ENCODE measurements at regions not wholly inside any gene's neighbourhood (a gene's known extent, or its start where the extent isn't known, plus 50 kb on each side); places are given as distances from the start of the nearest gene placed in this dataset.

DNA sequence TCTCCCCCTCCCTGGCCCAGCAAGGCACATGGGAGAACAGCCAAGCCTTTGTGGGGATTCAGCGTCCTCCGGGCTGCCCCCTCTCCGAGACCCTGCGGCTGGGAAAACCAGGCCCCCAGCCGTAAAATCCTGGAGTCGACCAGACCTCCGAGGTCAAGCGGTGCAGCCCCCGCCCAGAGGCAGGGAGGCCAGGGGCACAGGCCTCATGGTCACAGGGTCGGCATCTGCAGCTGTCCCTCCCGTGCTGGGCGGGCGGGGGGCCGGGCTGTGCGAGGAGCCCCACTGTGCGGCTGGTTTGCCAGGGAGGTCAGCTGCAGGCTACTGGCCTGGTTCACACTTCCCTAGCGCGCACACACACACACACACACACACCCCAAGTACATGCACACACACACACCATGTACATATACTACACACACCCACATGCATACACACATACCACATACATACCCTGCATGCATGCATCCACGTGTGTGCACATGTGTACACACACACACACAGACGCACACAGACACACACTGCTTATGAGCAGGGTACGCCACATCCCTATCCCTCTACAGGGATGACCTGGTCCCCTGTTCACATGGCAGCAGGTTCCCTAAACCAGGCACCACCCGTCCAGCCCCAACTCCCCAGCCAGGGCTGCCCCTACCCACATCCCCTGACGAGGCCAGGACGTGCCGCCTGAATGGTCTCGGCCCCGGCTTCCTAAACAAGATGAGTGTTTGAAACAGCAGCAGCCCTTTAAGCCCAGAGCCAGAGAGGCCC lies 108.9 kb upstream of the CIBAR2 start:
- no peak overlapping the region for H3K27ac ChIP-seq (ENCODE audit: low read length)
- no peak for ATAC-seq
- intact Hi-C loops (cut with micrococcal nuclease; ENCODE audit: unreplicated experiment): no loop called here
- ChIA-PET CTCF (interaction anchor here (0.6 kb wide), 1 partner anchor 33 kb away, joined by 3 read pairs; no protein-coding TSS in a partner anchor), POLR2A (no interaction called here)
- peaks cover 15% of the 10 kb centered on the region for H3K4me1 ChIP-seq (ENCODE audit: control insufficient read depth, insufficient read depth, low read length)
- no peaks in the 10 kb centered on the region for H3K9me3 ChIP-seq (ENCODE audit: control insufficient read depth, insufficient read depth, low read depth, low read length)
- DNase-seq (ENCODE audit: low read depth, low spot score): no peak
- H3K27me3 ChIP-seq (ENCODE audit: control insufficient read depth, insufficient read depth, low read length): no peaks in the 10 kb centered on the region
- no peak overlapping the region for H3K4me3 ChIP-seq (ENCODE audit: low read depth in 2 of 2, low read length in 2 of 2)
- in situ Hi-C loops (cut with HindIII; ENCODE audit: low pct_unique_long_range_greater_than_20kb, low sequenced_read_pairs): no loop called here
- TF ChIP-seq, protein P1, sequence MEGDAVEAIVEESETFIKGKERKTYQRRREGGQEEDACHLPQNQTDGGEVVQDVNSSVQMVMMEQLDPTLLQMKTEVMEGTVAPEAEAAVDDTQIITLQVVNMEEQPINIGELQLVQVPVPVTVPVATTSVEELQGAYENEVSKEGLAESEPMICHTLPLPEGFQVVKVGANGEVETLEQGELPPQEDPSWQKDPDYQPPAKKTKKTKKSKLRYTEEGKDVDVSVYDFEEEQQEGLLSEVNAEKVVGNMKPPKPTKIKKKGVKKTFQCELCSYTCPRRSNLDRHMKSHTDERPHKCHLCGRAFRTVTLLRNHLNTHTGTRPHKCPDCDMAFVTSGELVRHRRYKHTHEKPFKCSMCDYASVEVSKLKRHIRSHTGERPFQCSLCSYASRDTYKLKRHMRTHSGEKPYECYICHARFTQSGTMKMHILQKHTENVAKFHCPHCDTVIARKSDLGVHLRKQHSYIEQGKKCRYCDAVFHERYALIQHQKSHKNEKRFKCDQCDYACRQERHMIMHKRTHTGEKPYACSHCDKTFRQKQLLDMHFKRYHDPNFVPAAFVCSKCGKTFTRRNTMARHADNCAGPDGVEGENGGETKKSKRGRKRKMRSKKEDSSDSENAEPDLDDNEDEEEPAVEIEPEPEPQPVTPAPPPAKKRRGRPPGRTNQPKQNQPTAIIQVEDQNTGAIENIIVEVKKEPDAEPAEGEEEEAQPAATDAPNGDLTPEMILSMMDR (IDR thresholded peaks at IDR 0.05): no peak
- TF ChIP-seq, protein P2, sequence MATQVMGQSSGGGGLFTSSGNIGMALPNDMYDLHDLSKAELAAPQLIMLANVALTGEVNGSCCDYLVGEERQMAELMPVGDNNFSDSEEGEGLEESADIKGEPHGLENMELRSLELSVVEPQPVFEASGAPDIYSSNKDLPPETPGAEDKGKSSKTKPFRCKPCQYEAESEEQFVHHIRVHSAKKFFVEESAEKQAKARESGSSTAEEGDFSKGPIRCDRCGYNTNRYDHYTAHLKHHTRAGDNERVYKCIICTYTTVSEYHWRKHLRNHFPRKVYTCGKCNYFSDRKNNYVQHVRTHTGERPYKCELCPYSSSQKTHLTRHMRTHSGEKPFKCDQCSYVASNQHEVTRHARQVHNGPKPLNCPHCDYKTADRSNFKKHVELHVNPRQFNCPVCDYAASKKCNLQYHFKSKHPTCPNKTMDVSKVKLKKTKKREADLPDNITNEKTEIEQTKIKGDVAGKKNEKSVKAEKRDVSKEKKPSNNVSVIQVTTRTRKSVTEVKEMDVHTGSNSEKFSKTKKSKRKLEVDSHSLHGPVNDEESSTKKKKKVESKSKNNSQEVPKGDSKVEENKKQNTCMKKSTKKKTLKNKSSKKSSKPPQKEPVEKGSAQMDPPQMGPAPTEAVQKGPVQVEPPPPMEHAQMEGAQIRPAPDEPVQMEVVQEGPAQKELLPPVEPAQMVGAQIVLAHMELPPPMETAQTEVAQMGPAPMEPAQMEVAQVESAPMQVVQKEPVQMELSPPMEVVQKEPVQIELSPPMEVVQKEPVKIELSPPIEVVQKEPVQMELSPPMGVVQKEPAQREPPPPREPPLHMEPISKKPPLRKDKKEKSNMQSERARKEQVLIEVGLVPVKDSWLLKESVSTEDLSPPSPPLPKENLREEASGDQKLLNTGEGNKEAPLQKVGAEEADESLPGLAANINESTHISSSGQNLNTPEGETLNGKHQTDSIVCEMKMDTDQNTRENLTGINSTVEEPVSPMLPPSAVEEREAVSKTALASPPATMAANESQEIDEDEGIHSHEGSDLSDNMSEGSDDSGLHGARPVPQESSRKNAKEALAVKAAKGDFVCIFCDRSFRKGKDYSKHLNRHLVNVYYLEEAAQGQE (IDR thresholded peaks at IDR 0.05; ENCODE audit: insufficient read depth in 1 of 2, low read depth in 2 of 2, low read length in 1 of 2): no peak
- no peak for TF ChIP-seq POLR2AphosphoS5 (IDR thresholded peaks at IDR 0.05; ENCODE audit: low read depth, low read length)
- H3K36me3 ChIP-seq (ENCODE audit: control insufficient read depth, insufficient read depth, low read length): no peaks in the 10 kb centered on the region
- BruUV-seq (replicated peaks): no TSS peak

DNA sequence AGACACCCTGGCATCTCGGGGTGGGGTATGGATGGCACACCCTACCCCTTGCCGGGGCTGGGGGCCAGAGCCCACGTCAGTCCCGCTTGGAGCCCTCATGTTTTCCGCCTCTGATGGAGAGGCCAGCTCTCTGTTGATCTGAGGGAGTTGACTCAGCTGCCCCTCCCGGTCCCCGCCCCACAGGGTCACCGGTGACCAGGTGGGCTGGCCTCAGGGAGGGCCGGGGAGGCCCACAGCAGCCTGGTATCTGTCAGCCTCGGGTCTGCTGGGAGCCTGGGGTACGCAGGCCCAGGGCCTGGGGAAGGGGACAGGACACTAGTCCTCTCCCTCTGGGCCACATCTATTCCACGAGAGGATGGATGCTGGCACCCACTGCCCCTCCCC lies 109.5 kb upstream of the CIBAR2 start:
- BruUV-seq (replicated peaks): no TSS peak
- ChIA-PET CTCF (no interaction called here), POLR2A (no interaction called here)
- Histone ChIP-seq H3K4me3 (ENCODE audit: low read depth in 2 of 2, low read length in 2 of 2) (no peak overlapping the region), H3K27ac (ENCODE audit: low read length) (no peak overlapping the region), H3K27me3 (ENCODE audit: control insufficient read depth, insufficient read depth, low read length) (no peaks in the 10 kb centered on the region), H3K36me3 (ENCODE audit: control insufficient read depth, insufficient read depth, low read length) (no peaks in the 10 kb centered on the region), H3K9me3 (ENCODE audit: control insufficient read depth, insufficient read depth, low read depth, low read length) (no peaks in the 10 kb centered on the region), H3K4me1 (ENCODE audit: control insufficient read depth, insufficient read depth, low read length) (peaks cover 15% of the 10 kb centered on the region)
- TF ChIP-seq, protein P2 (IDR thresholded peaks at IDR 0.05; ENCODE audit: insufficient read depth in 1 of 2, low read depth in 2 of 2, low read length in 1 of 2): no peak
- TF ChIP-seq, protein P1 (IDR thresholded peaks at IDR 0.05): no peak
- TF ChIP-seq POLR2AphosphoS5 (IDR thresholded peaks at IDR 0.05; ENCODE audit: low read depth, low read length) (no peak), SIN3A (IDR thresholded peaks at IDR 0.05; ENCODE audit: borderline replicate concordance, insufficient read depth, low read depth, low read length) (no peak), TCF7L2 (IDR thresholded peaks at IDR 0.05; ENCODE audit: low read depth, low read length) (no peak)
- in situ Hi-C loops (cut with HindIII; ENCODE audit: low pct_unique_long_range_greater_than_20kb, low sequenced_read_pairs): no loop called here
- ATAC-seq: no peak
- DNase-seq (ENCODE audit: low read depth, low spot score): no peak
- intact Hi-C loops (cut with micrococcal nuclease; ENCODE audit: unreplicated experiment): no loop called here
